Nucleus accumbens (tissue), 56 donors: ENCODE measurements at regions not wholly inside any gene's neighbourhood (a gene's known extent, or its start where the extent isn't known, plus 50 kb on each side); places are given as distances from the start of the nearest gene placed in this dataset.
"Not testable (repeated sequence)": the region's sequence is repeated elsewhere in the genome, so short reads cannot be mapped to it uniquely, and the experiment has no call there.

Experiments used
- DNase-seq, 56 donors: peaks; one replicate each; lab custom pipeline; 2025; lab: John Stamatoyannopoulos, UW

DNA sequence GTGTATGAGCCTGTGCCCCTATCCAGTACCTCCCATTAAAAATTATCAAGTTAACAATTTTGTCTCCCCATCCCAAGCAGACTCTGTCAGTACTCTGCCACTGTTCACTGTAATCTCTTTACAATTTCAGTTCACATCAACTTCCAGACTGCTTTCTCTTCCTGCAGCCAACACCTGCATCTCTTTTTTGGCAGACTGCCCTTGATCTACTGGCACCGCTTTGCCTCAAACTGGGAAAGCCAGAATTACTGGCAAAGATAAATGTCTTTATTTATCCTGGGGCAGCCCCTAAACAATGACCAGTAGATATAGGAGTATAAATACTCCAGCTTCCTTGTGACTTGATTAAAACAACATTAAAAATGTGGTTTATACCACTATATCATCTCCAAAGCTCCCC, 494.1 kb downstream of the ZNF385D start:
- DNase-seq: no peak

GRCh38 chr3:21238661-21239060, 512.3 kb downstream of the ZNF385D start:
- no peak for DNase-seq

DNA sequence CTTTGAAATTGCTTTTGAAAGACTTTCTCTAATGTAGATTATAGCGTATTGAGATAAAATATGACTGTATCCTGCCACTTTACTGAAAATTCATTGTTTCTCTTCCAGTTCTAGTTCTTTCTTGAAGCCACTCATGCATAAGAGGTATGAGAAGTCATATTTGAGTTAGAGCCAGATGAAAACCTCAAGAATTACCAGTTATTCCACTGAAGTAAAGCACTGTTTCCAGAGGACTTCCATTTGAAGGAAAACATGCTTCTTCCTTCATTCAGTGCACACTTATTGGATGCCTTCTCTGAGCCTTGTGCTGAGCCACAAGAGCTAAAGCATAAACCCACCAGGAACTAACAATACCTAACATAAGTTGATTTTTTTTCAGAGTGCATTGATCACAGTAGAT, 513.4 kb downstream of the ZNF385D start:
- no peak for DNase-seq

DNA sequence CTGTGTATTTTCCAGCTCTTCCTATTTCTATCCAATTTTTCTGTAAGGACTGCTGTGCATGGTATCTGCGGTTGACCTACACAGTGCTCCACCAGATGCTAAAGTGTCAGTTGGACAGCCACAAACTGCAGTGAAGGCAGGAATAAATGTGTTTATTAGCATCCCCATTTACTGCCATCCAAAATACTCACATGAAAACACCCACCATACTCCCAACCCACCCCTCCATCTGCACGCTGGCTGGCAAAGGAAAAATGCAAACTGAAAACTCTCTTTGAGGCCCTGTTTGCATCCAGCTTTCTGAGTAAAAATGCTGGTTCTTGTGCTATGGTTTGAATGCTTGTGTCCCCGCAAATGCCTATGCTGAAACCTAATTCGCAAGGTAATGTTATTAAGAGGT, 515.5 kb downstream of the ZNF385D start:
- no peak for DNase-seq

- DNase-seq: no peak
Observed at GRCh38 chr3:21234933-21235332, 516.1 kb downstream of the ZNF385D start.

- DNase-seq: no peak
Observed at GRCh38 chr3:21229426-21230135, 521.4 kb downstream of the ZNF385D start.

DNA sequence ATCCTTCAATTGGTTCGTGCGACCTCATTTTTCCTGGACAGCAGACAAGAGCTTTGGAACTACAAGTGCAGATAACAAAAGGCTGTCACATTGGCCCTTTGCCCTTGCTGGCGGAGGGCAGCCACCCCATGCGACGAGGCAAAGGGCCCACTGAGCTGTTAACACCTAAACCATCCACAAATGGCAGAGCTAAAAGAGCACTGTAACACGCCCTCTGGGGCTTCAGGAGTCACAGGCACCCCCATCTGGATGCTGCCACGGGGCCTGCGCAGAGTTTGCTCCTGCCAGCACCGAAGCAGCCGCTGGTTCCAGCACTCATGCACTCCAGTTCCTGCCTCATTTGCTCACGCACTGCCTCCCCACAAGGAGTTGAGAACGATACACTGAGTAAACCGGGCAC, 524.9 kb downstream of the ZNF385D start:
- DNase-seq: peak in 18 of 56 donors; percentile 0 to 41 (median 8)

GRCh38 chr3:21220944-21221343, 530.1 kb downstream of the ZNF385D start:
- DNase-seq: no peak

GRCh38 chr3:21216598-21216997, 534.4 kb downstream of the ZNF385D start:
- no peak for DNase-seq

DNA sequence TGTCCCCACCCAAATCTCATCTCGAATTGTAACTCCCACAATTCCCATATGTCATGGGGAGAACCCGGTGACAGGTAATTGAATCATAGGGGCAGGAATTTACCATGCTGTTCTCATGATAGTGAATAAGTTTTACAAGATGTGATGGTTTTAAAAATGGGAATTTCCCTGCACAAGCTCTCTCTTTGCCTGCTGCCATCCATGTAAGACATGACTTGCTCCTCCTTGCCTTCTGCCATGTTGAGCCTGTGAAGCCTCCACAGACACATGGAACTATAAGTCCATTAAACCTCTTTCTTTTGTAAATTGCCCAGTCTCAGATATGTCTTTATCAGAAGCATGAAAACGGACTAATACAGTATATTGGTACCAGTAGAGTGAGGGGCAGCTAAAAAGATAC, 546.9 kb downstream of the ZNF385D start:
- not testable (repeated sequence) for DNase-seq

- DNase-seq: no peak
Observed at GRCh38 chr3:21195203-21195602, 555.8 kb downstream of the ZNF385D start.

DNA sequence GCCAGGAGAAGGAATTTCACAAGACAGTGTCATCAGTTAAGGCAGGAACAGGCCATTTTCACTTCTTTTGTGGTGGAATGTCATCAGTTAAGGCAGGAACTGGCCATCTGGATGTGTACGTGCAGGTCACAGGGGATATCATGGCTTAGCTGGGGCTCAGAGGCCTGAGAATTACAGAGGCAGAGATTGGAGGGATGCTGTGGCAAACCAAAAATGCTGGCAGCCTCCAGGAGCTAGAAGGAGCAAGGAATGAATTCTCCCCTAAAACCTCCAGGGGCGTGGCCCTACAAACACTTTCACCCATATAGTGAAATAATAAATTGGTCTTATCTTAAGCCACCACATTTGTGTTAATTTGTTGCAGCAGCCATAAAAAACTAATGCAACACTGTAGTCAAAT, 557.0 kb downstream of the ZNF385D start:
- not testable (repeated sequence) for DNase-seq

DNA sequence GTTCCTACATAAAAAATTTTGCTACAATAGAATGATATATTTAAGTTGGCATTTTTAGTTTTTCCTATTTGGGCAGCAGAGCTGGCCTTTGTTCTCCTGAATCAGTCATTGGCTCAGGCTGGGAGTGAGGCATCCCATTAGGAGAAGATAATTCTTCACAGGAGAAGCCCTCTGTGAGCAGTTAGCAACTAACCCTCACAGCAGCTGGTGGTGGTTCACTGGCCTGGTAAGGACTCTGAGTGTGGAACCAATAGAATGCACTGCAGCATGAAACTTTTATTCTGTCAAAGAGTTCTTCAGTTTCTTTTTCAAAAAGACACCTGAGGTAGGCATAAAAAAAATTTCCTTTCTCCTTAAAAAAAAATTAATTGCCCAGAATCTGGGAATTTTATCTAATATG, 562.6 kb downstream of the ZNF385D start:
- no peak for DNase-seq

DNA sequence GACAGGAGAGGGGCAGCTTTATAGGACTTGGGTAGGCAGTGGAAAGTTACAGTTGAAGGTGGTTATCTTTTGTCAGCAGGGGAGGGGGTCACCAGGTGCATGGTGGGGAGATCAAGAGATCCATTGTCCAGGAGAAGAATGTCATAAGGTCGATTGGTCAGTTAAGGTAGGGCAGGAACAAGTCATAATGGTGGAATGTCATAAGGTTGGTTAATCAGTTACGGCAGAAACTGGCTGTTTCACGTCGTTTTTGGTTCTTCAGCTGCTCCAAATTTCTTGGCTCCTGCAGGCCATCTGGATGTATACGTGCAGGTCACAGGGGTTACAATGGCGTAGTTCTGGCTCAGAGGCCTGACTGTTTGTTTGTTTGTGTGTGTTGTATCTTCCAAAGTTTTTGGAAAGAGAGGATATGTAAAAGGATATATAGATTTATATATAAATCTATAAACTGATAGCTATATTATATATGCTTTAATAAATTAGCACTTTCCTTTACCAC, 565.1 kb downstream of the ZNF385D start:
- no peak for DNase-seq

DNA sequence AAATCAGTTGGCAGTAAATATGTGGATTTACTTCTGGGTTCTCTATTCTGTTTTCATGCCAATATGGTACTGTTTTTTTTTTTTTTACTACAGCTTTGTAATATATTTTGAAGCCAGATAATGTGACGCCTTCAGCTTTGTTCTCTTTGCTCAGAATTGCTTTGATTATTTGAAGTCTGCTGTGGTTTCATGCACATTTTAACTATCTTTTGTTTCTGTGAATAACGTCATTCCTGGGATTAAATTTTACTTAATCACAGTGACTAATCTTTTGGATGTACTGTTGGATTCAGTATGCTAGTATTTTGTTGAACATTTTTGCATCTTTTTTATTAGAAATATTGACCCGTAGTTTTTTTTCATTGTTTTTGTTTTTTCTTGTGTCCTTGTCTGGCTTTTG, 576.5 kb downstream of the ZNF385D start:
- DNase-seq: no peak

- DNase-seq: no peak
Observed at GRCh38 chr3:21170964-21171363, 580.0 kb downstream of the ZNF385D start.

DNA sequence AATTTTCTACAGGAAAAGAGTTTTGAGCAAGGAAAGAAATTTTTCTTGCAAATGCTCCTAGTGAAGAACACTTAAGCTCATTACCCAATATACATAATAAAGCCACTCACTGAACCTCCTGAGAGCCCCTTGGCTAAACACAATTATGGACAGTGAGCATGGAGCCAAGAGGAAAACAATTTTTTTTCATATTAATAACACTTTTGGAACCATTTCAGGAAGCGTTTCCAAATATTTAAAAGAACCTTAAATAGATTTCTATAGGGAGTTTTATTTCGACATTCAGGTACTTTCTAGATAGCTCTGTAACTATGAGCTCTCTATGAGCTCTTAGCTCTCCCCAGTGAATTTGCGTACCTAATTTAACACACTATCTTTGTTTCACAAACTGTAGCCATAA, 581.1 kb downstream of the ZNF385D start:
- DNase-seq: no peak

GRCh38 chr3:21168471-21168870, 582.5 kb downstream of the ZNF385D start:
- no peak for DNase-seq

GRCh38 chr3:21163956-21164355, 587.1 kb downstream of the ZNF385D start:
- DNase-seq: no peak

GRCh38 chr3:21159543-21159906, 591.5 kb downstream of the ZNF385D start:
- no peak for DNase-seq

- DNase-seq: no peak
Observed at GRCh38 chr3:21158861-21159542, 592.0 kb downstream of the ZNF385D start.

DNA sequence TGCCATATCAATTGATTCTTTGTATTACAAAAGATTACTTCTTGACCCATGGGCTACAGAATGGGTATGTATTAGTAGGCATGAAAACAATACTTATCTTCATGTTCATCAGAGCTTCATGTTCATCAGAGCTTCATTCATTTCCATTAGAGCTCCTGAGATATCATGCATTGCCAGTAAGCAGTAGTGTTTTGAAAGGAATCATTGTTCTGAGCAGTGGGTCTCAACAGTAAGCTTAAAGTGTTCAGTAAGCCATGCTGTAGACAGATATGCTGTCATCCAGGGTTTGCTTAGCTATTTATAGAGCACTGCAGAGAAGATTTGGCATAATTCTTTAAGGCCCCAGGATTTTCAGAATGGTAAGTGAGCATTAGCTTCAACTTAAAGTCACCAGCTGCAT, 596.1 kb downstream of the ZNF385D start:
- DNase-seq: no peak
